ENCODE measurements at regions not wholly inside any gene's neighbourhood (a gene's known extent, or its start where the extent isn't known, plus 50 kb on each side); places are given as distances from the start of the nearest gene placed in this dataset.

DNA sequence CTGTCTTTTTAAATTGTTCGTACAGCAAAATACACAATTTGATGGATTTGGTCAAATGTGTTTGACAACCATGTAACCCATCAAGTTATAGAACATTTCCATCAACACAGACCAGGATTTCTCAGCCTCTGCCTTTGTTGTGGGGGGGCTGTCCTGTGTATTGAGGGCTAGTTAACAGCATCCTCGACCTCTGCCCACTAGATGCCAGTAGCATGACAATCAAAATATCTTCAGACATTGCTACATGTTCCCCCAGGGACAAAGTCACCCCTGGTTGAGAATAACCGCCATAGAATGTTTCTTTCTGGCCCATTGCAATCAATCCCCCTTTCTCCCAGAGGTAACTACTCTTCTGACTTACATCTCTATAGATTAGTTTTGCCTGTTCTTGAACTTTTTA, 310.1 kb upstream of the RGMA start:
- Mint-ChIP-seq H3K36me3 (peaks cover 34% of the 10 kb centered on the region), H3K4me3 (no peak overlapping the region), H3K27me3 (ENCODE audit: low read depth) (peaks cover 11% of the 10 kb centered on the region), H3K27ac (no peak overlapping the region), H3K4me1 (no peaks in the 10 kb centered on the region), H3K9me3 (peaks cover 66% of the 10 kb centered on the region)
- POLR2A ChIA-PET: no interaction called here
- DNase-seq (ENCODE audit: low spot score) (no peak), ATAC-seq (no peak)
- CTCF ChIA-PET: no interaction called here
- TF ChIP-seq MXD4 (CRISPR knock-in tag; IDR thresholded peaks at IDR 0.05; ENCODE audit: borderline replicate concordance) (no peak), RORB (CRISPR knock-in tag; IDR thresholded peaks at IDR 0.05) (no peak), NFE2L1 (CRISPR knock-in tag; IDR thresholded peaks at IDR 0.05) (no peak), MAX (CRISPR knock-in tag; IDR thresholded peaks at IDR 0.05) (no peak), PREB (CRISPR knock-in tag; IDR thresholded peaks at IDR 0.05; ENCODE audit: borderline replicate concordance) (no peak), ZNF317 (CRISPR knock-in tag; IDR thresholded peaks at IDR 0.05; ENCODE audit: borderline replicate concordance, low read depth) (no peak), ETV6 (CRISPR knock-in tag; IDR thresholded peaks at IDR 0.05) (no peak), NFYB (CRISPR knock-in tag; conservative IDR thresholded peaks at IDR 0.05; ENCODE audit: low read depth) (no peak), JAZF1 (CRISPR knock-in tag; IDR thresholded peaks at IDR 0.05) (no peak), ZSCAN18 (CRISPR knock-in tag; IDR thresholded peaks at IDR 0.05) (no peak), PRDM15 (CRISPR knock-in tag; IDR thresholded peaks at IDR 0.05) (no peak), USF1 (CRISPR knock-in tag; IDR thresholded peaks at IDR 0.05) (no peak), TP53 (CRISPR knock-in tag; IDR thresholded peaks at IDR 0.05) (no peak), TEAD1 (CRISPR knock-in tag; IDR thresholded peaks at IDR 0.05) (no peak), ZNF423 (CRISPR knock-in tag; IDR thresholded peaks at IDR 0.05) (no peak)
- TF ChIP-seq, protein P1, sequence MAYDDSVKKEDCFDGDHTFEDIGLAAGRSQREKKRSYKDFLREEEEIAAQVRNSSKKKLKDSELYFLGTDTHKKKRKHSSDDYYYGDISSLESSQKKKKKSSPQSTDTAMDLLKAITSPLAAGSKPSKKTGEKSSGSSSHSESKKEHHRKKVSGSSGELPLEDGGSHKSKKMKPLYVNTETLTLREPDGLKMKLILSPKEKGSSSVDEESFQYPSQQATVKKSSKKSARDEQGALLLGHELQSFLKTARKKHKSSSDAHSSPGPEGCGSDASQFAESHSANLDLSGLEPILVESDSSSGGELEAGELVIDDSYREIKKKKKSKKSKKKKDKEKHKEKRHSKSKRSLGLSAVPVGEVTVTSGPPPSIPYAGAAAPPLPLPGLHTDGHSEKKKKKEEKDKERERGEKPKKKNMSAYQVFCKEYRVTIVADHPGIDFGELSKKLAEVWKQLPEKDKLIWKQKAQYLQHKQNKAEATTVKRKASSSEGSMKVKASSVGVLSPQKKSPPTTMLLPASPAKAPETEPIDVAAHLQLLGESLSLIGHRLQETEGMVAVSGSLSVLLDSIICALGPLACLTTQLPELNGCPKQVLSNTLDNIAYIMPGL (CRISPR knock-in tag; IDR thresholded peaks at IDR 0.05): no peak
- TF ChIP-seq, protein P2, sequence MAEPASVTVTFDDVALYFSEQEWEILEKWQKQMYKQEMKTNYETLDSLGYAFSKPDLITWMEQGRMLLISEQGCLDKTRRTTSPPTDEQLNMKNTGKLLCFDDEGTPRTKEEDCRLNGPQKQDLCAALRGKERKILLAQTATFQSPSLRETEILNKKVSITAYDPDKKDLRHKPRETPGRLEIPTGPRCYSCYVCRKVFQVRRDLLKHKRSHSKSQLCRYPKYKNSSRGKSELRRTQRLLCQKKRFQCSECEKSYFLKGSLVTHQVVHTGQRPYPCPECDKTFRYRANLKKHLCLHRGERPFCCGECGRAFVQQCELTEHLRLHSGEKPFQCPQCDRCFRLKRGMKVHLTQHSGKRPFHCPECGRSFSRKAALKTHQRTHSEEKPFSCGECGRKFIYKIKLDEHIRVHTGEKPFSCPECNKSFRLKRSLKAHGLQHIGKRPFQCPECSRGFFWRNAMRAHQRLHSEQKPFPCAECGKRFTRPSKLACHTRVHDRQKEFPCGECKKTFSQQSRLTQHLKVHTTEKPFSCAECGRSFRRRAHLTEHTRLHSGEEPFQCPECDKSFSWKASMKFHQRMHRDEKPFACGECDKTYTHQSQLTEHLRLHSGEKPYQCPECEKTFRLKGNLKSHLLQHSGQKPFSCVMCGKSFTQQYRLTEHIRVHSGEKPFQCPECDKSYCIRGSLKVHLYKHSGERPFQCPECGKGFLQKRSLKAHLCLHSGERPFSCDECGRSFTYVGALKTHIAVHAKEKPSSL (CRISPR knock-in tag; conservative IDR thresholded peaks at IDR 0.05): no peak
- TF ChIP-seq, protein P3, sequence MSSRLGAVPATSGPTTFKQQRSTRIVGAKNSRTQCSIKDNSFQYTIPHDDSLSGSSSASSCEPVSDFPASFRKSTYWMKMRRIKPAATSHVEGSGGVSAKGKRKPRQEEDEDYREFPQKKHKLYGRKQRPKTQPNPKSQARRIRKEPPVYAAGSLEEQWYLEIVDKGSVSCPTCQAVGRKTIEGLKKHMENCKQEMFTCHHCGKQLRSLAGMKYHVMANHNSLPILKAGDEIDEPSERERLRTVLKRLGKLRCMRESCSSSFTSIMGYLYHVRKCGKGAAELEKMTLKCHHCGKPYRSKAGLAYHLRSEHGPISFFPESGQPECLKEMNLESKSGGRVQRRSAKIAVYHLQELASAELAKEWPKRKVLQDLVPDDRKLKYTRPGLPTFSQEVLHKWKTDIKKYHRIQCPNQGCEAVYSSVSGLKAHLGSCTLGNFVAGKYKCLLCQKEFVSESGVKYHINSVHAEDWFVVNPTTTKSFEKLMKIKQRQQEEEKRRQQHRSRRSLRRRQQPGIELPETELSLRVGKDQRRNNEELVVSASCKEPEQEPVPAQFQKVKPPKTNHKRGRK (CRISPR knock-in tag; IDR thresholded peaks at IDR 0.05; ENCODE audit: borderline replicate concordance): no peak
